Activated B cell treated with CpG ODN at 0.5 μM for 24 hours (primary cell): ENCODE measurements at regions not wholly inside any gene's neighbourhood (a gene's known extent, or its start where the extent isn't known, plus 50 kb on each side); places are given as distances from the start of the nearest gene placed in this dataset.

ENCODE experiments used
- ATAC-seq: fragments of 200-7000 bp; cut with Tn5 transposase; one replicate; pipeline ENCODE4 v1.10.0; 2021; ENCODE audit warnings: low read depth, mild to moderate bottlenecking, moderate library complexity
- CTCF ChIA-PET: fragments of 350-600 bp; sonication (Branson Sonifier 250); formaldehyde crosslinking; loops from one replicate; lab custom pipeline; 2021; ENCODE audit warnings: antibody characterized with exemption; lab: Charles Lee
- POLR2A ChIA-PET: fragments of 350-600 bp; sonication (Branson Sonifier 250); formaldehyde crosslinking; loops from one replicate; lab custom pipeline; 2021; ENCODE audit warnings: antibody characterized with exemption; lab: Charles Lee
- DNase-seq: peaks from one replicate; pipeline ENCODE4 v3.0.0; 2022
- H3K27ac Mint-ChIP-seq: one replicate; pipeline ENCODE4 v1.8.0; 2020; ENCODE audit warnings: mixed read lengths
- H3K27me3 Mint-ChIP-seq: one replicate; pipeline ENCODE4 v1.8.0; 2021; ENCODE audit warnings: mixed read lengths
- H3K36me3 Mint-ChIP-seq: one replicate; pipeline ENCODE4 v1.8.0; 2021; ENCODE audit warnings: low read depth, mixed read lengths
- H3K4me1 Mint-ChIP-seq: one replicate; pipeline ENCODE4 v1.8.0; 2021; ENCODE audit warnings: mixed read lengths
- H3K4me3 Mint-ChIP-seq: one replicate; pipeline ENCODE4 v1.8.0; 2020; ENCODE audit warnings: mild to moderate bottlenecking, mixed read lengths
- H3K9me3 Mint-ChIP-seq: one replicate; pipeline ENCODE4 v1.8.0; 2020; ENCODE audit warnings: mixed read lengths
- CTCF ChIP-seq: fragments of 200-600 bp; IDR thresholded peaks from one replicate; pipeline ENCODE4 v1.8.0; 2022; ENCODE audit warnings: antibody characterized with exemption, mild to moderate bottlenecking
- intact Hi-C: fragments of 100-400 bp; cut with micrococcal nuclease; formaldehyde crosslinking; loops from one replicate; pipeline ENCODE4 v1.15.1; 2024

- ChIA-PET POLR2A (no interaction called here), CTCF (no interaction called here)
- DNase-seq: no peak
- ATAC-seq: no peak
- Mint-ChIP-seq H3K4me1 (no peaks in the 10 kb centered on the region), H3K9me3 (peaks cover 7% of the 10 kb centered on the region), H3K27me3 (no peaks in the 10 kb centered on the region), H3K36me3 (no peaks in the 10 kb centered on the region), H3K4me3 (no peak overlapping the region), H3K27ac (no peak overlapping the region)
- TF ChIP-seq CTCF: no peak
- intact Hi-C loops: no loop called here
Measured at GRCh38 chr13:71323266-71323665, 543.7 kb downstream of the DACH1 start.

- H3K4me1 Mint-ChIP-seq: no peaks in the 10 kb centered on the region
- H3K27me3 Mint-ChIP-seq: no peaks in the 10 kb centered on the region
- ChIA-PET POLR2A (no interaction called here), CTCF (no interaction called here)
- intact Hi-C loops: no loop called here
- DNase-seq: no peak
- no peak overlapping the region for H3K4me3 Mint-ChIP-seq
- no peak for ATAC-seq
- no peak for TF ChIP-seq CTCF
- no peak overlapping the region for H3K27ac Mint-ChIP-seq
- H3K36me3 Mint-ChIP-seq: no peaks in the 10 kb centered on the region
- H3K9me3 Mint-ChIP-seq: peaks cover 7% of the 10 kb centered on the region
Measured at GRCh38 chr13:71320452-71320851, 546.6 kb downstream of the DACH1 start.

GRCh38 chr13:71316792-71317363 lies 550.1 kb downstream of the DACH1 start:
- H3K4me3 Mint-ChIP-seq: no peak overlapping the region
- POLR2A ChIA-PET: no interaction called here
- H3K36me3 Mint-ChIP-seq: no peaks in the 10 kb centered on the region
- CTCF ChIA-PET: no interaction called here
- no peak for TF ChIP-seq CTCF
- ATAC-seq: no peak
- H3K4me1 Mint-ChIP-seq: no peaks in the 10 kb centered on the region
- no peak overlapping the region for H3K27ac Mint-ChIP-seq
- intact Hi-C loops: no loop called here
- DNase-seq: no peak
- H3K9me3 Mint-ChIP-seq: peaks cover 7% of the 10 kb centered on the region
- no peaks in the 10 kb centered on the region for H3K27me3 Mint-ChIP-seq

GRCh38 chr13:71312923-71313322 lies 554.1 kb downstream of the DACH1 start:
- intact Hi-C loops: no loop called here
- no peaks in the 10 kb centered on the region for H3K36me3 Mint-ChIP-seq

GRCh38 chr13:71309905-71310304 lies 557.1 kb downstream of the DACH1 start:
- Mint-ChIP-seq H3K27me3 (no peaks in the 10 kb centered on the region), H3K27ac (no peak overlapping the region), H3K36me3 (no peaks in the 10 kb centered on the region), H3K4me1 (no peaks in the 10 kb centered on the region), H3K4me3 (no peak overlapping the region), H3K9me3 (no peaks in the 10 kb centered on the region)
- DNase-seq (no peak), ATAC-seq (no peak)
- no peak for TF ChIP-seq CTCF
- intact Hi-C loops: no loop called here
- ChIA-PET CTCF (no interaction called here), POLR2A (no interaction called here)

More at GRCh38 chr13:71312923-71313322, 554.1 kb downstream of the DACH1 start:
- Mint-ChIP-seq H3K4me1 (no peaks in the 10 kb centered on the region), H3K27me3 (no peaks in the 10 kb centered on the region), H3K4me3 (no peak overlapping the region), H3K27ac (no peak overlapping the region), H3K9me3 (no peaks in the 10 kb centered on the region)
- DNase-seq (no peak), ATAC-seq (no peak)
- ChIA-PET POLR2A (no interaction called here), CTCF (no interaction called here)
- TF ChIP-seq CTCF: no peak
